ENCODE measurements at regions not wholly inside any gene's neighbourhood (a gene's known extent, or its start where the extent isn't known, plus 50 kb on each side); places are given as distances from the start of the nearest gene placed in this dataset.

- DNase-seq (ENCODE audit: insufficient read length, low spot score) = no peak
- no peak for FAIRE-seq
- TF ChIP-seq, protein P1, sequence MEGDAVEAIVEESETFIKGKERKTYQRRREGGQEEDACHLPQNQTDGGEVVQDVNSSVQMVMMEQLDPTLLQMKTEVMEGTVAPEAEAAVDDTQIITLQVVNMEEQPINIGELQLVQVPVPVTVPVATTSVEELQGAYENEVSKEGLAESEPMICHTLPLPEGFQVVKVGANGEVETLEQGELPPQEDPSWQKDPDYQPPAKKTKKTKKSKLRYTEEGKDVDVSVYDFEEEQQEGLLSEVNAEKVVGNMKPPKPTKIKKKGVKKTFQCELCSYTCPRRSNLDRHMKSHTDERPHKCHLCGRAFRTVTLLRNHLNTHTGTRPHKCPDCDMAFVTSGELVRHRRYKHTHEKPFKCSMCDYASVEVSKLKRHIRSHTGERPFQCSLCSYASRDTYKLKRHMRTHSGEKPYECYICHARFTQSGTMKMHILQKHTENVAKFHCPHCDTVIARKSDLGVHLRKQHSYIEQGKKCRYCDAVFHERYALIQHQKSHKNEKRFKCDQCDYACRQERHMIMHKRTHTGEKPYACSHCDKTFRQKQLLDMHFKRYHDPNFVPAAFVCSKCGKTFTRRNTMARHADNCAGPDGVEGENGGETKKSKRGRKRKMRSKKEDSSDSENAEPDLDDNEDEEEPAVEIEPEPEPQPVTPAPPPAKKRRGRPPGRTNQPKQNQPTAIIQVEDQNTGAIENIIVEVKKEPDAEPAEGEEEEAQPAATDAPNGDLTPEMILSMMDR (IDR thresholded peaks at IDR 0.05; ENCODE audit: insufficient read depth, missing control alignments) = no peak
These were observed 122.8 kb downstream of the MTX3 start for GRCh38 chr5:79868163-79868670.

GRCh38 chr5:79865579-79865978, 125.5 kb downstream of the MTX3 start:
- TF ChIP-seq, protein P1 (IDR thresholded peaks at IDR 0.05; ENCODE audit: insufficient read depth, missing control alignments) = no peak
- DNase-seq (ENCODE audit: insufficient read length, low spot score) (no peak), FAIRE-seq (no peak)

DNA sequence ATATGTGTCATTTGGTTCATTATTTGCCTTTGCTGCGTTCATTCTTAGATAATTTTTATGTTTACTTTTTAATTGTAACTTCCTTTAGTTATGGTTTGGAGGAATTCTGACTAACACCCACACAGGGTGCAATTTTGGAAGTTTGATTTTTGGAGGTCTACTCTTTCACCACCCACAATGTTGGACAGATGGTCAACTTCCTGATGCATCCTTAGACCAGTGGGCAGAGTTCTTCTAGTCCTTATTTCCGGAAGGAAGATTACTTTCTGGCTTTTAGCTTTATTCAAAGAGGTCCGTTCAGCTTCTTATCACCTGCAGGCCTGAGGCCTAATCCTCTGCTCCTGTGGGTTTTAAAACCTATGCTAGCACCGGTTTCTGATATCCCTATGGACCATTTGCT, 126.7 kb downstream of the MTX3 start:
- FAIRE-seq (no peak), DNase-seq (ENCODE audit: insufficient read length, low spot score) (no peak)
- TF ChIP-seq, protein P1 (IDR thresholded peaks at IDR 0.05; ENCODE audit: insufficient read depth, missing control alignments) = no peak

DNA sequence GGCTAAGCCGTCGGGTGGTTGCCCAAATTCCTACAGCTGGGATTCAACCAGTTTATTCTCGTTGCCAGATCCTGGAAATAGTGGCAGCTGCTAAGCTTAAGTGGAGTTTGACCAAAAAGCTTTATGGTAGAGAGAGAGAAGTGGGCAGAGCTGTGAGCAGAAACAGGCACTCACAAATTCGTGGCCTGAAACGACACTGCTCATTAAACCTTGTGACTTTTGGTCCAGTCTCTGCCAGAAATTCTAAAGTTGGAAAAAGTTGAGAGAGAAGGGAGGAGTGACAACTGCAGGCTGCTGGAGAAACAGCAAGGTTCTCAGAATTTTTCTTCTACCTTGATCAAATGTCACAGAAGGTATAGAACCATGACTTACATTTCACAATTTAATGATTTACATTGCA, 131.5 kb downstream of the MTX3 start:
- DNase-seq (ENCODE audit: insufficient read length, low spot score) = no peak
- no peak for FAIRE-seq
- TF ChIP-seq, protein P1 (IDR thresholded peaks at IDR 0.05; ENCODE audit: insufficient read depth, missing control alignments) = no peak

DNA sequence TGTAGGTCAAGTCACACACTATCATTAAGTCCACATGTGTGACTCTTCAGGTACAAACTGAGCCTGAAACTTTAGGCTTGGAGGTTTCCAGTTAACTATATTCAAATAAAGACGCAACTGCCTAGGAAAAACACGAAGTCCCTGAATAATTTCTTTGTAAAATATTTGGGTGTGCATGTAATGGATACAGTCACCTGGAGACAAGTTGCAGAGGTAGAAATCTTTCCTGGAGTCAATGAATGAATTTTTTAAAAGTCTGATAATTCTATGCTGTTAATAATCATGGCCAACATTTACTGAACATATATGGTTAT, 132.7 kb downstream of the MTX3 start:
- TF ChIP-seq, protein P1 (IDR thresholded peaks at IDR 0.05; ENCODE audit: insufficient read depth, missing control alignments) = no peak
- FAIRE-seq (peak; percentile 67), DNase-seq (ENCODE audit: insufficient read length, low spot score) (no peak)

- TF ChIP-seq, protein P1 (IDR thresholded peaks at IDR 0.05; ENCODE audit: insufficient read depth, missing control alignments) = peak; percentile 92
- DNase-seq (ENCODE audit: insufficient read length, low spot score) (no peak), FAIRE-seq (peak; percentile 76)
These were observed 133.2 kb downstream of the MTX3 start for GRCh38 chr5:79857714-79858409.

- TF ChIP-seq, protein P1 (IDR thresholded peaks at IDR 0.05; ENCODE audit: insufficient read depth, missing control alignments) = no peak
- FAIRE-seq (no peak), DNase-seq (ENCODE audit: insufficient read length, low spot score) (no peak)
These were observed 134.5 kb downstream of the MTX3 start for GRCh38 chr5:79856456-79857055.

Measured in D721Med (cell line).